Endodermal cell (in vitro differentiated cells): ENCODE measurements at regions not wholly inside any gene's neighbourhood (a gene's known extent, or its start where the extent isn't known, plus 50 kb on each side); places are given as distances from the start of the nearest gene placed in this dataset.

Experiments
- DNase-seq: peaks from one replicate; pipeline ENCODE4 v3.0.0-alpha.2; 2017
- H3K27ac ChIP-seq: 2 replicates; pipeline ENCODE4 v1.5.1; 2013; ENCODE audit warnings: mild to moderate bottlenecking, low read depth, low read length, moderate library complexity
- H3K27me3 ChIP-seq: 2 replicates; pipeline ENCODE4 v1.6.1; 2013; ENCODE audit warnings: mild to moderate bottlenecking, low read length, moderate library complexity; ENCODE audit not compliant: insufficient read depth, control insufficient read depth, poor library complexity, severe bottlenecking
- H3K36me3 ChIP-seq: 2 replicates; pipeline ENCODE4 v1.7.0; 2013; ENCODE audit warnings: mild to moderate bottlenecking, low read length, moderate library complexity; ENCODE audit not compliant: control insufficient read depth, insufficient read depth
- H3K4me1 ChIP-seq: one replicate; pipeline ENCODE4 v1.7.0; 2013; ENCODE audit warnings: low read length; ENCODE audit not compliant: control insufficient read depth, insufficient read depth
- H3K4me3 ChIP-seq: 2 replicates; pipeline ENCODE4 v1.5.1; 2013; ENCODE audit warnings: mild to moderate bottlenecking, low read length, moderate library complexity
- H3K9ac ChIP-seq: 2 replicates; pipeline ENCODE4 v1.6.1; 2013; ENCODE audit warnings: mild to moderate bottlenecking, low read length, moderate library complexity; ENCODE audit not compliant: poor library complexity, severe bottlenecking; ENCODE audit errors: extremely low read depth
- H3K9me3 ChIP-seq: 2 replicates; pipeline ENCODE4 v1.6.1; 2013; ENCODE audit warnings: mild to moderate bottlenecking, low read length, moderate library complexity; ENCODE audit not compliant: control insufficient read depth
- H3K27ac Mint-ChIP-seq: 2 replicates; pipeline ENCODE4 v1.8.0; 2020; ENCODE audit warnings: mixed read lengths
- H3K27me3 Mint-ChIP-seq: 2 replicates; pipeline ENCODE4 v1.8.0; 2021; ENCODE audit warnings: mild to moderate bottlenecking, mixed read lengths; ENCODE audit not compliant: insufficient read depth
- H3K36me3 Mint-ChIP-seq: 2 replicates; pipeline ENCODE4 v1.8.0; 2020; ENCODE audit warnings: low read depth, mixed read lengths
- H3K4me1 Mint-ChIP-seq: 2 replicates; pipeline ENCODE4 v1.8.0; 2020; ENCODE audit warnings: mixed read lengths
- H3K4me3 Mint-ChIP-seq: 2 replicates; pipeline ENCODE4 v1.8.0; 2020; ENCODE audit warnings: mild to moderate bottlenecking, moderate library complexity, mixed read lengths
- H3K9me3 Mint-ChIP-seq: 2 replicates; pipeline ENCODE4 v1.8.0; 2020; ENCODE audit warnings: mild to moderate bottlenecking, mixed read lengths
- WGBS, 2 experiments: methylation state at CpG; one replicate each; pipeline versions ENCODE4 v1.1.5 to v1.1.7; 2013; ENCODE audit warnings: missing lambda C conversion rate in 2 of 2, mixed read lengths in 1 of 2; ENCODE audit not compliant: insufficient coverage in 1 of 2, insufficient read length in 1 of 2; 5-methylcytosine and 5-hydroxymethylcytosine counted together
- TF ChIP-seq, protein P1 (sequence below): fragments of 200-600 bp; sonication (generic); conservative IDR thresholded peaks from 2 replicates; pipeline ENCODE4 v1.5.0; 2021; ENCODE audit warnings: antibody characterized with exemption, mild to moderate bottlenecking

DNA sequence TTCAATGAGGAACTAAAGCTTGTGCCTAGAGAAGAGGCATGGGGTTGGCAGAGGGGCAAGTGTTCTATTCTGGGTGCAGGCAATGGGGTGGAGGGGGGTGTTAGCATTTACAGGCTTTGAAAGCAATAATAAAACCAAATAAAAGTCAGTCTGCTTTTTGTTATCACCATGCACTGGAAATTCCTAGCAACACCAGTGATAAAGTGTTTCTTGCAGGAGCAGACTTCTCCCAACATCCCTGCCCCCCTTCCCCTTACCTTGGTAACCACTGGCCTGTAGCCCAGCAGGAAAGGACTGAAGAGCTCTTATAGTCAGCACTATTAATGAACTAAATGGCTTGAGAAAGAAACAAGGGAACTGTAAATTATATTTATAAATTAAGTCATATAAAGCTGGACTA is 65.2 kb upstream of the SESN3 start:
- Histone ChIP-seq H3K4me3 (no peak overlapping the region), H3K4me1 (peaks cover 14% of the 10 kb centered on the region), H3K27me3 (no peaks in the 10 kb centered on the region), H3K36me3 (no peaks in the 10 kb centered on the region), H3K27ac (no peak overlapping the region), H3K9ac (no peak overlapping the region), H3K9me3 (no peaks in the 10 kb centered on the region)
- H3K4me1 Mint-ChIP-seq: peaks cover 67% of the 10 kb centered on the region
- H3K4me3 Mint-ChIP-seq: no peak overlapping the region
- H3K9me3 Mint-ChIP-seq: no peaks in the 10 kb centered on the region
- no peak overlapping the region for H3K27ac Mint-ChIP-seq
- DNase-seq: no peak
- H3K27me3 Mint-ChIP-seq: peaks cover 1% of the 10 kb centered on the region
- TF ChIP-seq, protein P1, sequence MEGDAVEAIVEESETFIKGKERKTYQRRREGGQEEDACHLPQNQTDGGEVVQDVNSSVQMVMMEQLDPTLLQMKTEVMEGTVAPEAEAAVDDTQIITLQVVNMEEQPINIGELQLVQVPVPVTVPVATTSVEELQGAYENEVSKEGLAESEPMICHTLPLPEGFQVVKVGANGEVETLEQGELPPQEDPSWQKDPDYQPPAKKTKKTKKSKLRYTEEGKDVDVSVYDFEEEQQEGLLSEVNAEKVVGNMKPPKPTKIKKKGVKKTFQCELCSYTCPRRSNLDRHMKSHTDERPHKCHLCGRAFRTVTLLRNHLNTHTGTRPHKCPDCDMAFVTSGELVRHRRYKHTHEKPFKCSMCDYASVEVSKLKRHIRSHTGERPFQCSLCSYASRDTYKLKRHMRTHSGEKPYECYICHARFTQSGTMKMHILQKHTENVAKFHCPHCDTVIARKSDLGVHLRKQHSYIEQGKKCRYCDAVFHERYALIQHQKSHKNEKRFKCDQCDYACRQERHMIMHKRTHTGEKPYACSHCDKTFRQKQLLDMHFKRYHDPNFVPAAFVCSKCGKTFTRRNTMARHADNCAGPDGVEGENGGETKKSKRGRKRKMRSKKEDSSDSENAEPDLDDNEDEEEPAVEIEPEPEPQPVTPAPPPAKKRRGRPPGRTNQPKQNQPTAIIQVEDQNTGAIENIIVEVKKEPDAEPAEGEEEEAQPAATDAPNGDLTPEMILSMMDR: no peak
- no peaks in the 10 kb centered on the region for H3K36me3 Mint-ChIP-seq

GRCh38 chr11:95295382-95296149 is 64.6 kb upstream of the SESN3 start:
- TF ChIP-seq, protein P1: no peak
- Mint-ChIP-seq H3K36me3 (no peaks in the 10 kb centered on the region), H3K9me3 (no peaks in the 10 kb centered on the region), H3K27me3 (peaks cover 1% of the 10 kb centered on the region), H3K27ac (no peak overlapping the region), H3K4me3 (no peak overlapping the region), H3K4me1 (peaks cover 70% of the 10 kb centered on the region)
- no peaks in the 10 kb centered on the region for H3K9me3 ChIP-seq
- H3K4me3 ChIP-seq: no peak overlapping the region
- no peak for DNase-seq
- H3K36me3 ChIP-seq: no peaks in the 10 kb centered on the region
- peaks cover 14% of the 10 kb centered on the region for H3K4me1 ChIP-seq
- no peaks in the 10 kb centered on the region for H3K27me3 ChIP-seq
- H3K9ac ChIP-seq: no peak overlapping the region
- no peak overlapping the region for H3K27ac ChIP-seq
- 93 to 100% methylated on average over 3 to 8 of the region's 8 CpGs for WGBS, 2 experiments

DNA sequence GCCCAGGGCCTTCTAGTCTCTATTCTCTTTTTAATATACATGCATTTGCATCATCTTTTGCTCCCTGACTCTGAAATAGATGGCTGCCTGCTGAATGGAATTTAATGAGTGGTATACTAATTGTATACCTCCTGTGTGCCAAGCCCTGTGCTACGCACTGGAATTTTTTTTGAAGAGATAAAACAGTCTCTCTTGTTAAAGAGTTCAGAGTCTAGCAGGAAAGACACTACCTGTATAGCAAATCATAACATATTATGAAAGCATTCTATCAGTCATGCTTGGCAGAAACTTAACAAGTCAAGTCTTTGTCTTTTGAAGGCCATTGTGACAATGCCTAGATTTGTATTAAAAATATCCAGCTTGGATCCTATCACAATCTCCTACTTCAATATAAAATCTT is 63.7 kb upstream of the SESN3 start:
- Mint-ChIP-seq H3K4me1 (peaks cover 70% of the 10 kb centered on the region), H3K9me3 (no peaks in the 10 kb centered on the region), H3K36me3 (no peaks in the 10 kb centered on the region), H3K27me3 (peaks cover 1% of the 10 kb centered on the region), H3K27ac (no peak overlapping the region), H3K4me3 (no peak overlapping the region)
- Histone ChIP-seq H3K36me3 (no peaks in the 10 kb centered on the region), H3K4me1 (peaks cover 14% of the 10 kb centered on the region), H3K9me3 (no peaks in the 10 kb centered on the region), H3K9ac (no peak overlapping the region), H3K27ac (no peak overlapping the region), H3K27me3 (no peaks in the 10 kb centered on the region), H3K4me3 (no peak overlapping the region)
- TF ChIP-seq, protein P1: no peak
- 100% methylated on average over 1 of the region's 1 CpG; no CpG with 5 or more reads in 1 of the 2 experiments for WGBS, 2 experiments
- DNase-seq: no peak
